IMR-90 (cell line): ENCODE measurements at regions not wholly inside any gene's neighbourhood (a gene's known extent, or its start where the extent isn't known, plus 50 kb on each side); places are given as distances from the start of the nearest gene placed in this dataset.

Experiments used
- CEBPB ChIP-seq: IDR thresholded peaks from 2 replicates; pipeline ENCODE4 v1.6.1; 2012; ENCODE audit warnings: low read depth, low read length, improper control_type of control experiment
- CTCF ChIP-seq: conservative IDR thresholded peaks from 2 replicates; pipeline ENCODE4 v1.5.1; 2012; ENCODE audit warnings: mild to moderate bottlenecking, low read depth, low read length, improper control_type of control experiment
- ELK1 ChIP-seq: fragments of 150-350 bp; IDR thresholded peaks from 2 replicates; pipeline ENCODE4 v1.6.1; 2016; ENCODE audit warnings: low read depth, mild to moderate bottlenecking, low read length, moderate library complexity, borderline replicate concordance
- MXI1 ChIP-seq: IDR thresholded peaks from 2 replicates; pipeline ENCODE4 v1.6.1; 2012; ENCODE audit warnings: low read depth, mild to moderate bottlenecking, low read length, moderate library complexity, borderline replicate concordance
- POLR2A ChIP-seq: IDR thresholded peaks from 2 replicates; pipeline ENCODE4 v1.6.1; 2012; ENCODE audit warnings: mild to moderate bottlenecking, low read depth, low read length
- RAD21 ChIP-seq: IDR thresholded peaks from 2 replicates; pipeline ENCODE4 v1.6.1; 2012; ENCODE audit warnings: low read length, improper control_type of control experiment
- RFX5 ChIP-seq: IDR thresholded peaks from 2 replicates; pipeline ENCODE4 v1.8.0; 2012; ENCODE audit warnings: low read depth, mild to moderate bottlenecking, low read length, moderate library complexity
- SMC3 ChIP-seq: fragments of 150-350 bp; IDR thresholded peaks from 2 replicates; pipeline ENCODE4 v1.6.1; 2016; ENCODE audit warnings: low read depth, mild to moderate bottlenecking, antibody characterized with exemption, low read length, moderate library complexity

GRCh38 chr13:111658145-111659100, 338.0 kb downstream of the TEX29 start:
- TF ChIP-seq CEBPB (no peak), CTCF (no peak), ELK1 (no peak), MXI1 (no peak), POLR2A (no peak), SMC3 (no peak), RAD21 (no peak), RFX5 (no peak)
